ENCODE measurements at regions not wholly inside any gene's neighbourhood (a gene's known extent, or its start where the extent isn't known, plus 50 kb on each side); places are given as distances from the start of the nearest gene placed in this dataset.

GRCh38 chr2:12463189-12463588, 253.5 kb upstream of the TRIB2 start:
- TF ChIP-seq CTCF (IDR thresholded peaks at IDR 0.05) (no peak), POLR2A (IDR thresholded peaks at IDR 0.05) (no peak)
